AG09319 (cell line): ENCODE measurements at regions not wholly inside any gene's neighbourhood (a gene's known extent, or its start where the extent isn't known, plus 50 kb on each side); places are given as distances from the start of the nearest gene placed in this dataset.

Experiments
- DNase-seq: peaks from one replicate; pipeline ENCODE4 v3.0.0-alpha.2; 2010; ENCODE audit warnings: low read depth; ENCODE audit errors: extremely low read depth
- TF ChIP-seq, protein P1 (sequence below): IDR thresholded peaks from 2 replicates; pipeline ENCODE4 v1.5.1; 2011; ENCODE audit warnings: low read depth, mild to moderate bottlenecking, inconsistent platforms, low read length, moderate library complexity

DNA sequence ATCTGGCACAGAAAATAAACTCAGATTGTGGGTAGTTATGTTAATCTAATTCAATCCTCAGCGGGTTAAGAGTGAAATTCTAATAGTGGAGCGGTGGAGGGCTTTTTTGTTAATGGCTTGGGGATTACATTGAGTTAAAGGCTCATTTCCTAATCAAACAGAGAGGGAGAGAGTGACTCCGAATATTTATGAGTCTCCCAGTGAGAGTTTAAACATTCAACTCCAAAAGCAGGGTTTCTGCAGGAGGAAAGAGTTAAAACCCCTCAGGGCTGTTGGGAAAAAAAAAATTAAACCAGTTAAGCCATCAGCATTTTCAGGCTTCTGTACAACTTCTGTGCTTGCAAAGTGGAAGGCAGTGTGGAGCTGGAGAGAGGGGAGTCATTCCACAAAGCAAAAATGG, 62.1 kb upstream of the ESRRB start:
- TF ChIP-seq, protein P1, sequence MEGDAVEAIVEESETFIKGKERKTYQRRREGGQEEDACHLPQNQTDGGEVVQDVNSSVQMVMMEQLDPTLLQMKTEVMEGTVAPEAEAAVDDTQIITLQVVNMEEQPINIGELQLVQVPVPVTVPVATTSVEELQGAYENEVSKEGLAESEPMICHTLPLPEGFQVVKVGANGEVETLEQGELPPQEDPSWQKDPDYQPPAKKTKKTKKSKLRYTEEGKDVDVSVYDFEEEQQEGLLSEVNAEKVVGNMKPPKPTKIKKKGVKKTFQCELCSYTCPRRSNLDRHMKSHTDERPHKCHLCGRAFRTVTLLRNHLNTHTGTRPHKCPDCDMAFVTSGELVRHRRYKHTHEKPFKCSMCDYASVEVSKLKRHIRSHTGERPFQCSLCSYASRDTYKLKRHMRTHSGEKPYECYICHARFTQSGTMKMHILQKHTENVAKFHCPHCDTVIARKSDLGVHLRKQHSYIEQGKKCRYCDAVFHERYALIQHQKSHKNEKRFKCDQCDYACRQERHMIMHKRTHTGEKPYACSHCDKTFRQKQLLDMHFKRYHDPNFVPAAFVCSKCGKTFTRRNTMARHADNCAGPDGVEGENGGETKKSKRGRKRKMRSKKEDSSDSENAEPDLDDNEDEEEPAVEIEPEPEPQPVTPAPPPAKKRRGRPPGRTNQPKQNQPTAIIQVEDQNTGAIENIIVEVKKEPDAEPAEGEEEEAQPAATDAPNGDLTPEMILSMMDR, result no peak
- DNase-seq, result no peak

- DNase-seq, result no peak
- TF ChIP-seq, protein P1, result no peak
These were observed 61.4 kb upstream of the ESRRB start for GRCh38 chr14:76314521-76315034.

DNA sequence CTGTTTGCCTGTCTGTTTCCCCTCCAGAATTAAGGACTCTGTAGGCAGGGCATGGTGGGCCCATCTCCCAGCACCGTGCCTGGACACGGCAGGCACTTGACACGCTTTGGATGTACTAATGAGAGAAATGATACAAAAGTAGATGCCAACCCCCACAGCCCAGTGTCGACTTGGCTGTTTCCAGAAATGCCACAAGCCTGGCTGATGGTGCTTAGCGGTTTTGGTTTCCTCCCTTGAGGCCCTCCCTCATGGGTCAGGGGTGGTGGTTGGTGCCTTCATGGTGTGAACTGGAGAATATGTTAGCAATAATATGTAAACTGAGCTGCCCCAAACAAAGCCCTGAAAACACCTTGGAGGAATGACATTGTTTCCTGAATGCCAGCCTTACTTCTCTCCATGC, 55.5 kb upstream of the ESRRB start:
- TF ChIP-seq, protein P1, result no peak
- DNase-seq, result no peak

DNA sequence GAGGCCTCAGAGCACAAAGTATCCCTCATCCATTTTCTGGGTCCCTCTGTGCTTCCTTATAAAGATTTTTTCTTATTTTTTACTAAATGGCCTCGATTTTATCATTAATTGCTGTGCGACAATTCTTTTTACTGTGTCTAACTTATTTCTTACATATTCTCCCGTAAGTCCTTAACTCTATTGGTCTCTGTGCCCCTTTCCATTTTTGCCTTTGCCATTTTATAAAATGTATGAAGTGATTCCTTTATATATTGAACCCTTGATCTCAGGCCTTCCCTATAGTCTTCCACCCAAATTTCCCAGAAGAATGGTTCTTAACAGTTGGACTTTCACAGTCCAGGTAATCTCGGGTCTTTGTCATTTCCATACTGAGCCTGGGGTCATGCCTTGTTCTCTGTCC, 55.0 kb upstream of the ESRRB start:
- TF ChIP-seq, protein P1, result no peak

GRCh38 chr14:76322594-76323220, 53.2 kb upstream of the ESRRB start:
- TF ChIP-seq, protein P1, result no peak
- no peak for DNase-seq

More for the DNA sequence above, 55.0 kb upstream of the ESRRB start:
- no peak for DNase-seq

DNA sequence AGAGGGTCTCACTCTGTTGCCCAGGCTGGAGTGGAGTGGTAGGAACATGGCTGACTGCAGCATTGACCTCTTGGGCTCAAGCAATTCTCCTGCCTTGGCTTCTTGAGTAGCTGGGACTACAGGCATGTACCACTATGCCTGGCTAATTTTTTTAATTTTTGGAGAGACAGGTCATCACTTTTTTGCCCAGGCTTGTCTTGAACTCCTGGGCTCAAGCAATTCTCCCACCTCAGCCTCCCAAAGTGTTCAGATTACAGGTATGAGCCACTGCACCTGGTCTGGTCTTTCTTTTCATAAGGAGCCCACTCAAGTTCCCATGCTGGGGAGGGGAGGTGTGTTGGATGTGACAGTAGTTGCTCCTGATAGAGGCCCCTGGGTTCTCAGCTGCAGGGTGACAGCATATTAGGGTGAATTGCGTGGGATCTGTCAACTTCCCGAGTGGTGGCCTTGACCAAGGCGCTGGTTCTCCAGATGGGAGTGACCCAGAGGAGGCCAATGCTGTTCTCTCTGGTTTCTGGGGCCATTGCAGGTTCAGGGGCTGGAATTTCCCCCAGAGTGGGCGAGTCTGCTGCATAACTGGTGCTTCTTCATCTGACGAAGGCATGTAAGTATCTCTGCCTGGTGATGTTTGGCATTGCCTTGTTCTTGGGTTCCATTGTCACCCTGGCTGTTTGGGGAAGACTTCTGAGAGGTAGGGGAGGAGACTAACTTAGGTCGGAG, 52.4 kb upstream of the ESRRB start:
- DNase-seq, result no peak
- TF ChIP-seq, protein P1, result no peak

DNA sequence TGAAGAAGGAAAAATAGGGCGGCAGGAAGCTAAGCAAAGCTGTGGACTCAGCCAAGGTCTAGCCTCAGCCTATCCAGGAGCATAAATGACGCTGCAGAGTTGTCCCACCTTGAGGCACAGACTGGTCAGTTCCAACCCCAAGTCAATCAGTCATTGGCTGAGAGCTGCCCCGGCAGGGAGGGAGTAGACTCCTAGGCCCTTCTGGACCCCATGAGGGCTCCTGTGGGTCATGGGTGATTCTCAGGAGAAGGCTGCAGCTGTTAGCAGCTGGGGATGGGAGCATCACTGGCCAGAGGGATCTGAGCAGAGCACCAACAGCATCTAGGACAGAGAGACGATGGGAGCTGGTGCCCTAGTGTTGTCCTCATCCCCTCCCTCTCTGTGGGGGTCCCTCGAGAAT, 51.8 kb upstream of the ESRRB start:
- DNase-seq, result no peak
- TF ChIP-seq, protein P1, result no peak
